Liver (tissue), 3 donors: ENCODE measurements at regions not wholly inside any gene's neighbourhood (a gene's known extent, or its start where the extent isn't known, plus 50 kb on each side); places are given as distances from the start of the nearest gene placed in this dataset.

Experiments
- ATF3 ChIP-seq: IDR thresholded peaks from 2 replicates; pipeline ENCODE4 v1.6.1; 2016; ENCODE audit warnings: antibody characterized with exemption
- EGR1 ChIP-seq, 2 donors: IDR thresholded peaks; 2 replicates each; pipeline ENCODE4 v1.6.1; 2016 to 2018; ENCODE audit warnings: antibody characterized with exemption in 2 of 2, low read depth in 2 of 2
- GABPA ChIP-seq, 2 donors: IDR thresholded peaks in 1 of 2; conservative IDR thresholded peaks in 1 of 2; 2 replicates each; pipeline ENCODE4 v1.6.1; 2016; ENCODE audit warnings: antibody characterized with exemption in 2 of 2, mild to moderate bottlenecking in 1 of 2, moderate library complexity in 1 of 2
- JUND ChIP-seq, 2 donors: IDR thresholded peaks; 2 replicates each; pipeline ENCODE4 v1.6.1; 2016; ENCODE audit warnings: antibody characterized with exemption in 2 of 2
- NR2F2 ChIP-seq: IDR thresholded peaks from 2 replicates; pipeline ENCODE4 v1.6.1; 2016; ENCODE audit warnings: antibody characterized with exemption
- RAD21 ChIP-seq, 2 donors: IDR thresholded peaks; 2 replicates each; pipeline ENCODE4 v1.6.1; 2016; ENCODE audit warnings: antibody characterized with exemption in 2 of 2, mild to moderate bottlenecking in 2 of 2
- REST ChIP-seq: IDR thresholded peaks from 2 replicates; pipeline ENCODE4 v1.6.1; 2016; ENCODE audit warnings: antibody characterized with exemption, mild to moderate bottlenecking
- RXRA ChIP-seq, 2 donors: IDR thresholded peaks; 2 replicates each; pipeline ENCODE4 v1.6.1; 2017 to 2018; ENCODE audit warnings: antibody characterized with exemption in 2 of 2, mild to moderate bottlenecking in 1 of 2
- TAF1 ChIP-seq: conservative IDR thresholded peaks from 2 replicates; pipeline ENCODE4 v1.6.1; 2016; ENCODE audit warnings: antibody characterized with exemption, mild to moderate bottlenecking
- TF ChIP-seq, protein P1 (sequence below): fragments of 150-350 bp; IDR thresholded peaks from 2 replicates; pipeline ENCODE4 v1.5.1; 2017; ENCODE audit warnings: improper control_type of control experiment, low read depth, low read length; ENCODE audit not compliant: missing input control
- TF ChIP-seq, protein P2 (sequence below): IDR thresholded peaks from 2 replicates; pipeline ENCODE4 v1.6.1; 2016; ENCODE audit warnings: antibody characterized with exemption
- donor health status: healthy.
- donor health status: healthy.

GRCh38 chr6:4661391-4661790 is 114.8 kb upstream of the CDYL start:
- TF ChIP-seq, protein P1, sequence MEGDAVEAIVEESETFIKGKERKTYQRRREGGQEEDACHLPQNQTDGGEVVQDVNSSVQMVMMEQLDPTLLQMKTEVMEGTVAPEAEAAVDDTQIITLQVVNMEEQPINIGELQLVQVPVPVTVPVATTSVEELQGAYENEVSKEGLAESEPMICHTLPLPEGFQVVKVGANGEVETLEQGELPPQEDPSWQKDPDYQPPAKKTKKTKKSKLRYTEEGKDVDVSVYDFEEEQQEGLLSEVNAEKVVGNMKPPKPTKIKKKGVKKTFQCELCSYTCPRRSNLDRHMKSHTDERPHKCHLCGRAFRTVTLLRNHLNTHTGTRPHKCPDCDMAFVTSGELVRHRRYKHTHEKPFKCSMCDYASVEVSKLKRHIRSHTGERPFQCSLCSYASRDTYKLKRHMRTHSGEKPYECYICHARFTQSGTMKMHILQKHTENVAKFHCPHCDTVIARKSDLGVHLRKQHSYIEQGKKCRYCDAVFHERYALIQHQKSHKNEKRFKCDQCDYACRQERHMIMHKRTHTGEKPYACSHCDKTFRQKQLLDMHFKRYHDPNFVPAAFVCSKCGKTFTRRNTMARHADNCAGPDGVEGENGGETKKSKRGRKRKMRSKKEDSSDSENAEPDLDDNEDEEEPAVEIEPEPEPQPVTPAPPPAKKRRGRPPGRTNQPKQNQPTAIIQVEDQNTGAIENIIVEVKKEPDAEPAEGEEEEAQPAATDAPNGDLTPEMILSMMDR, result no peak
- no peak for TF ChIP-seq RAD21 (IDR thresholded peaks at IDR 0.05)
- TF ChIP-seq RXRA (IDR thresholded peaks at IDR 0.05), result no peak
- TF ChIP-seq GABPA (IDR thresholded peaks at IDR 0.05 in 1 of 2, conservative IDR thresholded peaks at IDR 0.05 in 1 of 2), result no peak
- TF ChIP-seq NR2F2, result no peak
- no peak for TF ChIP-seq REST
- TF ChIP-seq, protein P2, sequence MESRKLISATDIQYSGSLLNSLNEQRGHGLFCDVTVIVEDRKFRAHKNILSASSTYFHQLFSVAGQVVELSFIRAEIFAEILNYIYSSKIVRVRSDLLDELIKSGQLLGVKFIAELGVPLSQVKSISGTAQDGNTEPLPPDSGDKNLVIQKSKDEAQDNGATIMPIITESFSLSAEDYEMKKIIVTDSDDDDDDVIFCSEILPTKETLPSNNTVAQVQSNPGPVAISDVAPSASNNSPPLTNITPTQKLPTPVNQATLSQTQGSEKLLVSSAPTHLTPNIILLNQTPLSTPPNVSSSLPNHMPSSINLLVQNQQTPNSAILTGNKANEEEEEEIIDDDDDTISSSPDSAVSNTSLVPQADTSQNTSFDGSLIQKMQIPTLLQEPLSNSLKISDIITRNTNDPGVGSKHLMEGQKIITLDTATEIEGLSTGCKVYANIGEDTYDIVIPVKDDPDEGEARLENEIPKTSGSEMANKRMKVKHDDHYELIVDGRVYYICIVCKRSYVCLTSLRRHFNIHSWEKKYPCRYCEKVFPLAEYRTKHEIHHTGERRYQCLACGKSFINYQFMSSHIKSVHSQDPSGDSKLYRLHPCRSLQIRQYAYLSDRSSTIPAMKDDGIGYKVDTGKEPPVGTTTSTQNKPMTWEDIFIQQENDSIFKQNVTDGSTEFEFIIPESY, result no peak
- TF ChIP-seq EGR1 (IDR thresholded peaks at IDR 0.05; ENCODE audit: low read depth in 2 of 2), result no peak
- TF ChIP-seq TAF1, result no peak
- TF ChIP-seq ATF3, result no peak
- no peak for TF ChIP-seq JUND (IDR thresholded peaks at IDR 0.05)
